K562 (cell line): ENCODE measurements at regions not wholly inside any gene's neighbourhood (a gene's known extent, or its start where the extent isn't known, plus 50 kb on each side); places are given as distances from the start of the nearest gene placed in this dataset.

ENCODE experiments used
- ATF4 ChIP-seq: fragments of 450-650 bp; formaldehyde crosslinking; IDR thresholded peaks from 2 replicates; pipeline ENCODE4 v1.4.0; 2022; ENCODE audit warnings: mild to moderate bottlenecking, moderate library complexity
- CEBPZ ChIP-seq: fragments of 150-350 bp; IDR thresholded peaks from 2 replicates; pipeline ENCODE4 v1.6.1; 2014; ENCODE audit warnings: low read depth, mild to moderate bottlenecking, low read length, borderline replicate concordance
- FIP1L1 ChIP-seq: fragments of 200-400 bp; formaldehyde crosslinking; IDR thresholded peaks from 2 replicates; pipeline ENCODE4 v1.6.1; 2018; ENCODE audit warnings: mild to moderate bottlenecking, low read depth, low read length; ENCODE audit not compliant: poor library complexity, severe bottlenecking
- FUS ChIP-seq: fragments of 200-400 bp; formaldehyde crosslinking; optimal IDR thresholded peaks from 2 replicates; pipeline ENCODE3; 2017; ENCODE audit warnings: low read depth, low read length
- GATAD2A ChIP-seq: fragments of 450-650 bp; IDR thresholded peaks from 2 replicates; pipeline ENCODE4 v1.6.1; 2017
- GTF2A2 ChIP-seq: IDR thresholded peaks from 2 replicates; pipeline ENCODE4 v1.6.1; 2016; ENCODE audit warnings: mild to moderate bottlenecking, missing genetic modification characterization, missing compliant biosample characterization
- MECOM ChIP-seq: fragments of 250-450 bp; sonication (Bioruptor Pico); IDR thresholded peaks from 2 replicates; pipeline ENCODE4 v1.8.0; 2022; ENCODE audit warnings: inconsistent platforms
- PTRF ChIP-seq: fragments of 450-650 bp; IDR thresholded peaks from 2 replicates; pipeline ENCODE4 v1.6.1; 2016; ENCODE audit warnings: mild to moderate bottlenecking, missing genetic modification characterization, missing compliant biosample characterization
- SAFB ChIP-seq: fragments of 200-400 bp; formaldehyde crosslinking; IDR thresholded peaks from 2 replicates; pipeline ENCODE4 v1.6.1; 2017; ENCODE audit warnings: low read depth, low read length, borderline replicate concordance
- SMAD3 ChIP-seq: fragments of 450-650 bp; formaldehyde crosslinking; conservative IDR thresholded peaks from 2 replicates; pipeline ENCODE4 v1.4.0; 2020; ENCODE audit warnings: mild to moderate bottlenecking
- TCFL5 ChIP-seq: fragments of 250-450 bp; sonication (Bioruptor Pico); conservative IDR thresholded peaks from 2 replicates; pipeline ENCODE4 v1.6.1; 2021; ENCODE audit warnings: mild to moderate bottlenecking, moderate library complexity, matching md5 sums
- ZBTB17 ChIP-seq: fragments of 450-650 bp; formaldehyde crosslinking; IDR thresholded peaks from 2 replicates; pipeline ENCODE4 v1.4.0; 2020; ENCODE audit warnings: mild to moderate bottlenecking
- ZNF395 ChIP-seq: fragments of 200-800 bp; sonication (Bioruptor generic); IDR thresholded peaks from 2 replicates; pipeline ENCODE4 v1.6.1; 2017; ENCODE audit warnings: missing genetic modification characterization, missing compliant biosample characterization
- ZNF41 ChIP-seq: fragments of 250-450 bp; sonication (Bioruptor Pico); conservative IDR thresholded peaks from 2 replicates; pipeline ENCODE4 v1.4.0; 2020; ENCODE audit warnings: mild to moderate bottlenecking
- ZNF75A ChIP-seq: fragments of 450-650 bp; formaldehyde crosslinking; IDR thresholded peaks from 2 replicates; pipeline ENCODE4 v1.4.0; 2020; ENCODE audit warnings: mild to moderate bottlenecking

DNA sequence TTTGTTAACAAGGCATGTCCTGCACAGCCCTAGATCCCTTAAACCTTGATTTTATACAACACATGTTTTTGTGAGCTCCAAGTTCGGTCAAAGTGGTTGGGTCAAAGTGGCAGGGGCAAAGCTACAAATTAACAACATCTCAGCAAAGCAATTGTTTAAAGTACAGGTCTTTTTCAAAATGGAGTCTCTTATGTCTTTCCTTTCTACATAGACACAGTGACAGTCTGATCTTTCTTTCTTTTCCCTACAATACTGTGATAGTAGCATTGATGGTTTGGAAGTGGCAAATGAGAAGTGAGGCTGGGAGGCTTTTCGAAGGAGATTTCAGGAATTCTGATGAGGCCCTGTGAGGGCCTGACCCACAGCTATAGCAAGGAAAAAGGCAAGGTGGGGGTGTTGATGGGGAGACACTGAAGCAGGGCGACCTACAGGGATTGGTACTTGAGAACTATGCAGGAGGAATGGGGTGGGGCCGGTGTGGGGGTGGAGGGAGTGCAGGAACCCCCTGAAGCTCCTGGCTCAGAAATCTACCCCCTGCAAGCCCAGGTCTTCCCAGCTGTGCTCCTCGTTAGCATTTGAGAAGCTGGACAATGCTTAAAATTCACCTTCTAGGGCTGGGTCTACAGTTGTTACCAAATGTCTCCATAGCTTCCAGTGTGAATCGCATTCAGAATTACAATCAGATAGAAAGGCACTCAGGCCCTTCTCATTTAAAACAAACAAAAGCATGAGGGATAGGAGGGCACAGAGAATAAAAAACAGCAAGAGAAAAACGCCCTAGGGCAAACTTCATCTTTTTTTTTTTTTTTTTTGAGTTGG is 102.6 kb upstream of the PPM1J start (continued):
- TF ChIP-seq CEBPZ (no peak), ZBTB17 (CRISPR knock-in tag) (no peak), FUS (no peak), ATF4 (CRISPR knock-in tag) (0 out of 2 replicates have a peak, but pooled peaks have one; percentile 47), SAFB (no peak), ZNF41 (CRISPR knock-in tag) (peak; percentile 71; the same call in 1 of the 2 replicates), PTRF (tag) (peak; percentile 89), ZNF75A (CRISPR knock-in tag) (0 out of 2 replicates have a peak, but pooled peaks have one; percentile 61), GATAD2A (0 out of 2 replicates have a peak, but pooled peaks have one; percentile 58), FIP1L1 (no peak), GTF2A2 (peak; percentile 88), MECOM (CRISPR knock-in tag) (peak; percentile 76; the same call in 1 of the 2 replicates), SMAD3 (CRISPR knock-in tag) (peak; percentile 87), ZNF395 (CRISPR knock-in tag) (peak; percentile 48; the same call in 1 of the 2 replicates), TCFL5 (CRISPR knock-in tag) (0 out of 2 replicates have a peak, but pooled peaks have one; percentile 35)
